ENCODE measurements at regions not wholly inside any gene's neighbourhood (a gene's known extent, or its start where the extent isn't known, plus 50 kb on each side); places are given as distances from the start of the nearest gene placed in this dataset.

- DNase-seq (ENCODE audit: low read depth) = no peak
These were observed 336.4 kb upstream of the FSHR start for GRCh38 chr2:49490710-49491109.

- no peak for DNase-seq (ENCODE audit: low read depth)
These were observed 332.8 kb upstream of the FSHR start for GRCh38 chr2:49487139-49487538.

- DNase-seq (ENCODE audit: low read depth) = no peak
These were observed 326.2 kb upstream of the FSHR start for GRCh38 chr2:49480520-49480919.

- DNase-seq (ENCODE audit: low read depth) = no peak
These were observed 311.0 kb upstream of the FSHR start for GRCh38 chr2:49465157-49465831.

GRCh38 chr2:49459314-49459993 lies 305.1 kb upstream of the FSHR start:
- DNase-seq (ENCODE audit: low read depth) = no peak

- DNase-seq (ENCODE audit: low read depth) = no peak
These were observed 289.7 kb upstream of the FSHR start for GRCh38 chr2:49444005-49444404.

GRCh38 chr2:49426996-49427395 lies 272.7 kb upstream of the FSHR start:
- DNase-seq (ENCODE audit: low read depth) = no peak

- no peak for DNase-seq (ENCODE audit: low read depth)
These were observed 261.9 kb upstream of the FSHR start for GRCh38 chr2:49416252-49416651.

- DNase-seq (ENCODE audit: low read depth) = no peak
These were observed 249.8 kb upstream of the FSHR start for GRCh38 chr2:49404108-49404507.

GRCh38 chr2:49403637-49404036 lies 249.3 kb upstream of the FSHR start:
- no peak for DNase-seq (ENCODE audit: low read depth)

- no peak for DNase-seq (ENCODE audit: low read depth)
These were observed 225.1 kb upstream of the FSHR start for GRCh38 chr2:49379406-49379805.

GRCh38 chr2:49371128-49371701 lies 216.9 kb upstream of the FSHR start:
- DNase-seq (ENCODE audit: low read depth) = no peak

GRCh38 chr2:49369650-49370049 lies 215.3 kb upstream of the FSHR start:
- DNase-seq (ENCODE audit: low read depth) = no peak

- DNase-seq (ENCODE audit: low read depth) = no peak
These were observed 214.8 kb upstream of the FSHR start for GRCh38 chr2:49369101-49369500.

- DNase-seq (ENCODE audit: low read depth) = no peak
These were observed 212.7 kb upstream of the FSHR start for GRCh38 chr2:49367003-49367402.

- no peak for DNase-seq (ENCODE audit: low read depth)
These were observed 206.1 kb upstream of the FSHR start for GRCh38 chr2:49360407-49360767.

GRCh38 chr2:49359721-49360406 lies 205.5 kb upstream of the FSHR start:
- no peak for DNase-seq (ENCODE audit: low read depth)

GRCh38 chr2:49355611-49356010 lies 201.3 kb upstream of the FSHR start:
- DNase-seq (ENCODE audit: low read depth) = no peak

- DNase-seq (ENCODE audit: low read depth) = no peak
These were observed 197.2 kb upstream of the FSHR start for GRCh38 chr2:49351560-49351959.

GRCh38 chr2:49343638-49344037 lies 189.3 kb upstream of the FSHR start:
- no peak for DNase-seq (ENCODE audit: low read depth)

GRCh38 chr2:49342156-49342555 lies 187.8 kb upstream of the FSHR start:
- no peak for DNase-seq (ENCODE audit: low read depth)

GRCh38 chr2:49335546-49335945 lies 181.2 kb upstream of the FSHR start:
- no peak for DNase-seq (ENCODE audit: low read depth)

- no peak for DNase-seq (ENCODE audit: low read depth)
These were observed 178.1 kb upstream of the FSHR start for GRCh38 chr2:49332415-49332814.
